ENCODE measurements at regions not wholly inside any gene's neighbourhood (a gene's known extent, or its start where the extent isn't known, plus 50 kb on each side); places are given as distances from the start of the nearest gene placed in this dataset.

GRCh38 chr16:54996186-54996585 is 65.5 kb downstream of the IRX5 start:
- ChIA-PET CTCF (no interaction called here), POLR2A (ENCODE audit: low non-redundant PET) (no interaction called here)
- H3K27ac ChIP-seq, result no peak overlapping the region
- TF ChIP-seq, protein P1, sequence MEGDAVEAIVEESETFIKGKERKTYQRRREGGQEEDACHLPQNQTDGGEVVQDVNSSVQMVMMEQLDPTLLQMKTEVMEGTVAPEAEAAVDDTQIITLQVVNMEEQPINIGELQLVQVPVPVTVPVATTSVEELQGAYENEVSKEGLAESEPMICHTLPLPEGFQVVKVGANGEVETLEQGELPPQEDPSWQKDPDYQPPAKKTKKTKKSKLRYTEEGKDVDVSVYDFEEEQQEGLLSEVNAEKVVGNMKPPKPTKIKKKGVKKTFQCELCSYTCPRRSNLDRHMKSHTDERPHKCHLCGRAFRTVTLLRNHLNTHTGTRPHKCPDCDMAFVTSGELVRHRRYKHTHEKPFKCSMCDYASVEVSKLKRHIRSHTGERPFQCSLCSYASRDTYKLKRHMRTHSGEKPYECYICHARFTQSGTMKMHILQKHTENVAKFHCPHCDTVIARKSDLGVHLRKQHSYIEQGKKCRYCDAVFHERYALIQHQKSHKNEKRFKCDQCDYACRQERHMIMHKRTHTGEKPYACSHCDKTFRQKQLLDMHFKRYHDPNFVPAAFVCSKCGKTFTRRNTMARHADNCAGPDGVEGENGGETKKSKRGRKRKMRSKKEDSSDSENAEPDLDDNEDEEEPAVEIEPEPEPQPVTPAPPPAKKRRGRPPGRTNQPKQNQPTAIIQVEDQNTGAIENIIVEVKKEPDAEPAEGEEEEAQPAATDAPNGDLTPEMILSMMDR (conservative IDR thresholded peaks at IDR 0.05; ENCODE audit: low read depth), result no peak
- DNase-seq (ENCODE audit: low spot score), result no peak

- H3K27ac ChIP-seq, result no peak overlapping the region
- ChIA-PET POLR2A (ENCODE audit: low non-redundant PET) (no interaction called here), CTCF (interaction anchor here (0.6 kb wide), 2 partner anchors 196 to 324 kb away, joined by 3 to 11 read pairs; no protein-coding TSS in a partner anchor)
- TF ChIP-seq, protein P1 (conservative IDR thresholded peaks at IDR 0.05; ENCODE audit: low read depth), result no peak
- no peak for DNase-seq (ENCODE audit: low spot score)
Observed at GRCh38 chr16:54998834-54999233, 68.2 kb downstream of the IRX5 start.

DNA sequence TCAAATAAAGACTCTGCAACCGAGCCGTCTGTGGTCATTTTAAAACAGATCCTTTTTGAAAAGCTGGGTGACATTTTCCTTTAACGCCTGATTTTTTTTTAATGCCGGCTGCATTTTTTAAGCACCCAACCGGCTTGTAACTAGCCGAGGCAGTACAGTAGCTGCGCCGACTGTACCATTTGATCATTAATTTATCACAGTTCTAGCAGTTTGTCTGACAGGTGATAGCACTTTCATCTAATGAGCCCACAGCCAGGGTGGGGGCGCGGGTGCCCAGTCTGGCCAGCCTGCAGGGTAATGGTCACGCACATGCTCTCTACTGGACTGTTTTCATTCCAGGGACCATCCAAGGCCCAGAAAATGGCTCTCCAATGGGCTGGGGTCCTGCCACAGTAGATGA is 68.8 kb downstream of the IRX5 start:
- no peak for DNase-seq (ENCODE audit: low spot score)
- TF ChIP-seq, protein P1 (conservative IDR thresholded peaks at IDR 0.05; ENCODE audit: low read depth), result no peak
- no peak overlapping the region for H3K27ac ChIP-seq
- CTCF ChIA-PET, result no interaction called here
- POLR2A ChIA-PET (ENCODE audit: low non-redundant PET), result no interaction called here

GRCh38 chr16:55000595-55000994 is 69.9 kb downstream of the IRX5 start:
- ChIA-PET CTCF (interaction anchor here (0.6 kb wide), 1 partner anchor 10 kb away, joined by 4 read pairs; no protein-coding TSS in a partner anchor), POLR2A (ENCODE audit: low non-redundant PET) (no interaction called here)
- H3K27ac ChIP-seq, result no peak overlapping the region
- TF ChIP-seq, protein P1 (conservative IDR thresholded peaks at IDR 0.05; ENCODE audit: low read depth), result no peak
- DNase-seq (ENCODE audit: low spot score), result peak; percentile 5

- ChIA-PET CTCF (no interaction called here), POLR2A (ENCODE audit: low non-redundant PET) (no interaction called here)
- DNase-seq (ENCODE audit: low spot score), result no peak
- TF ChIP-seq, protein P1 (conservative IDR thresholded peaks at IDR 0.05; ENCODE audit: low read depth), result no peak
- no peak overlapping the region for H3K27ac ChIP-seq
Observed at GRCh38 chr16:55001931-55002330, 71.3 kb downstream of the IRX5 start.

GRCh38 chr16:55002419-55002818 is 71.8 kb downstream of the IRX5 start:
- no peak for DNase-seq (ENCODE audit: low spot score)
- TF ChIP-seq, protein P1 (conservative IDR thresholded peaks at IDR 0.05; ENCODE audit: low read depth), result no peak
- CTCF ChIA-PET, result no interaction called here
- no peak overlapping the region for H3K27ac ChIP-seq
- POLR2A ChIA-PET (ENCODE audit: low non-redundant PET), result no interaction called here

GRCh38 chr16:55003306-55003705 is 72.6 kb downstream of the IRX5 start:
- H3K27ac ChIP-seq, result no peak overlapping the region
- ChIA-PET CTCF (no interaction called here), POLR2A (ENCODE audit: low non-redundant PET) (no interaction called here)
- TF ChIP-seq, protein P1 (conservative IDR thresholded peaks at IDR 0.05; ENCODE audit: low read depth), result no peak
- DNase-seq (ENCODE audit: low spot score), result no peak
